Heart left ventricle (tissue), 13 donors: ENCODE measurements at regions not wholly inside any gene's neighbourhood (a gene's known extent, or its start where the extent isn't known, plus 50 kb on each side); places are given as distances from the start of the nearest gene placed in this dataset.

Source experiments
- CTCF ChIP-seq, 12 donors: fragments of 200-600 bp; sonication (generic) in 4 of 12; IDR thresholded peaks; one replicate each; pipeline versions ENCODE4 v1.5.0 to v1.8.0; 2018 to 2022; ENCODE audit warnings: antibody characterized with exemption in 12 of 12, mild to moderate bottlenecking in 5 of 12
- POLR2A ChIP-seq, 2 donors: fragments of 450-650 bp; IDR thresholded peaks; one replicate each; pipeline ENCODE4 v1.6.1; 2017; ENCODE audit warnings: antibody characterized with exemption in 2 of 2, mild to moderate bottlenecking in 2 of 2, moderate library complexity in 2 of 2
- donor health status: ischemic (EF 13 %, LVEDD 7.1; RV severe dilation, severe dysfunction).
- donor health status: DM: no; HTN: yes; CAD: no.
- donor health status: DM: no; HTN: no; CAD: no.
- donor health status: ischemic (EF 25% LVEDD 6.9; RV normal size, moderate dysfunction).
- donor health status: ischemic (EF 25% LVEDD 5.7; RV mildly dilated, moderate dysfunction).
- donor health status: ischemic (EF 35%, LVEDD 5.7; RV mildly dilated, moderate dysfunction).
- donor health status: nonischemic (EF 11% LVEDD 7.7; RV severe dilation, severe dysfunction).
- donor health status: DM: yes; HTN: yes; CAD: no.
- donor health status: PGD.
- donor health status: ischemic (EF 29% LVEDD 5.4; RV normal size, mild dysfunction).
- donor health status: nonischemic (EF 23%, LVEDD 6.1; RV moderate dilation, normal function).

GRCh38 chr14:48331421-48331820, 656.0 kb upstream of the MDGA2 start:
- TF ChIP-seq CTCF (IDR thresholded peaks at IDR 0.05): no peak
- no peak for TF ChIP-seq POLR2A (IDR thresholded peaks at IDR 0.05)
